ENCODE measurements at regions not wholly inside any gene's neighbourhood (a gene's known extent, or its start where the extent isn't known, plus 50 kb on each side); places are given as distances from the start of the nearest gene placed in this dataset.

DNA sequence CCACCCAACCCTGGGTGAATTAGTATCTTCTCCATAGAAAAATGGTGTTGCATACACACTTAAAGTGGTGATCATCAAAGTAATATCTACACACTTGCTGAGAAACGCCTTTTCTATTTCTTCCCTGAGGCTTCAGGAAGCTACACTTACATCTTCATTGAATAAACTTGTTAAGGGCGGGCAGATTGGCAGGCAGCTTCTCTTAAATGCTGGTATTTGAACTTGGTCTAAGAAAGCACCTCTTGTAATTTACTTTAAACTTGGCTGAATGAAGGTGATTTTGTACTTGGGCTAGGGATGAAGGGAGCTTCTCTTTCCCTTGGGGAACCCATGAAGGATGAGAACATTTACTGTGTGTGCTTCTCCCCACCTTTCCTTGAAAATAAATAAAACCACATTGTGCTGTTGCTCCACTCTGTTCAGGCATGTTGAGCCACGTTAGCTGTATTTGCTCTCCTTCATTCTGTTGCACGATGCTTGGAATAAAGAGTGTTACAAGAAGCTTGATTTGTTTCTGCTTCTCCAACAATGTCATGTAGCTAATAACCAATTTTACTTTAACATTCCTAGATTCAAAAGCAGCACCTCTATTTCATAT lies 430.1 kb downstream of the ANKRD50 start:
- Histone ChIP-seq H3K4me3 (IDR thresholded peaks at IDR 0.05; ENCODE audit: insufficient read depth, low read depth, low read length) (no peak overlapping the region), H3K27ac (no peak overlapping the region), H4K20me1 (ENCODE audit: insufficient read depth) (no peaks in the 10 kb centered on the region), H3K4me2 (no peak overlapping the region), H3K79me2 (ENCODE audit: insufficient read depth, low read depth) (no peaks in the 10 kb centered on the region), H3K36me3 (ENCODE audit: insufficient read depth) (no peaks in the 10 kb centered on the region), H3K9ac (no peak overlapping the region), H2AFZ (ENCODE audit: low read depth) (no peak overlapping the region), H3K4me1 (ENCODE audit: low read depth, poor library complexity, severe bottlenecking) (no peaks in the 10 kb centered on the region), H3K27me3 (ENCODE audit: insufficient read depth, low read depth) (no peaks in the 10 kb centered on the region)
- TF ChIP-seq, protein P1, sequence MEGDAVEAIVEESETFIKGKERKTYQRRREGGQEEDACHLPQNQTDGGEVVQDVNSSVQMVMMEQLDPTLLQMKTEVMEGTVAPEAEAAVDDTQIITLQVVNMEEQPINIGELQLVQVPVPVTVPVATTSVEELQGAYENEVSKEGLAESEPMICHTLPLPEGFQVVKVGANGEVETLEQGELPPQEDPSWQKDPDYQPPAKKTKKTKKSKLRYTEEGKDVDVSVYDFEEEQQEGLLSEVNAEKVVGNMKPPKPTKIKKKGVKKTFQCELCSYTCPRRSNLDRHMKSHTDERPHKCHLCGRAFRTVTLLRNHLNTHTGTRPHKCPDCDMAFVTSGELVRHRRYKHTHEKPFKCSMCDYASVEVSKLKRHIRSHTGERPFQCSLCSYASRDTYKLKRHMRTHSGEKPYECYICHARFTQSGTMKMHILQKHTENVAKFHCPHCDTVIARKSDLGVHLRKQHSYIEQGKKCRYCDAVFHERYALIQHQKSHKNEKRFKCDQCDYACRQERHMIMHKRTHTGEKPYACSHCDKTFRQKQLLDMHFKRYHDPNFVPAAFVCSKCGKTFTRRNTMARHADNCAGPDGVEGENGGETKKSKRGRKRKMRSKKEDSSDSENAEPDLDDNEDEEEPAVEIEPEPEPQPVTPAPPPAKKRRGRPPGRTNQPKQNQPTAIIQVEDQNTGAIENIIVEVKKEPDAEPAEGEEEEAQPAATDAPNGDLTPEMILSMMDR (conservative IDR thresholded peaks at IDR 0.05; ENCODE audit: low read depth, low read length) = no peak

DNA sequence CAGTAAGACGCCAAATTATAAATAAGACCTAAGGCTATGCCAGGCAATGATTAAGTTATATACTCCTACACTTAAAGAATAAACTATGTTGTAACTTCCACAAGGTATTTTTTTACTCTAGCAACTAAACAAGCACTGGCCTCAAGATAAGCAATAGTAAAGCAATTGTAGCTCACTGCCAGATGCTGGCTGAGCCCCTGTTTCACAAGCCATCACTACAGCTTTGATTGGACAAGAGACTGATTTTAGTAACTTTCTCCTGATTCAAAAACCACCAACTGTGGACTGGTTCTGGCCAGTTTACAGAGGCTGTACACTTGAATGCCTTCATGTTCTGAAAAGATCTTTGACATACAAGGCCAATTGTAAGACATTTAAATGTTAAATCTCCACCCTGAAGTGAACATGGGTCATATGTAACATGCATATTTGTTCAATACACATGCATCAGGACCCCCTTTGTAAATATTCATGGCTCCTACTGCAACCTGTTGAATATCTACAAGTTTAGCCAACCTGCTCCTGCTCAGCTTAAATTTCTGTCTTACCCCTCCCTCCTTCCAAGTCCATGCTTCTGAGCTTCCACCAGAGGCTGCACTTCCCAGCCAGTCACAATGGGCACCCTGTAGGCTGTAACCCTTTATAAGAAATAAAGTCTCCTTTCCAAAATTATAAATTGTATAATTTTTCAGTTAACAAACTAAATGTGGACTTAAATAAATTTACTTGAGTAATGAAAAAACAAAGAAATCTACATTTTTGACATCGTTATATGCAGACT lies 423.6 kb downstream of the ANKRD50 start:
- no peak overlapping the region for H3K4me2 ChIP-seq
- H2AFZ ChIP-seq (ENCODE audit: low read depth) = no peak overlapping the region
- no peaks in the 10 kb centered on the region for H3K27me3 ChIP-seq (ENCODE audit: insufficient read depth, low read depth)
- TF ChIP-seq, protein P1 (conservative IDR thresholded peaks at IDR 0.05; ENCODE audit: low read depth, low read length) = no peak
- no peak overlapping the region for H3K9ac ChIP-seq
- no peak overlapping the region for H3K27ac ChIP-seq
- H3K36me3 ChIP-seq (ENCODE audit: insufficient read depth) = no peaks in the 10 kb centered on the region
- no peaks in the 10 kb centered on the region for H3K79me2 ChIP-seq (ENCODE audit: insufficient read depth, low read depth)
- no peak overlapping the region for H3K4me3 ChIP-seq (IDR thresholded peaks at IDR 0.05; ENCODE audit: insufficient read depth, low read depth, low read length)
- H3K4me1 ChIP-seq (ENCODE audit: low read depth, poor library complexity, severe bottlenecking) = no peaks in the 10 kb centered on the region
- no peaks in the 10 kb centered on the region for H4K20me1 ChIP-seq (ENCODE audit: insufficient read depth)

DNA sequence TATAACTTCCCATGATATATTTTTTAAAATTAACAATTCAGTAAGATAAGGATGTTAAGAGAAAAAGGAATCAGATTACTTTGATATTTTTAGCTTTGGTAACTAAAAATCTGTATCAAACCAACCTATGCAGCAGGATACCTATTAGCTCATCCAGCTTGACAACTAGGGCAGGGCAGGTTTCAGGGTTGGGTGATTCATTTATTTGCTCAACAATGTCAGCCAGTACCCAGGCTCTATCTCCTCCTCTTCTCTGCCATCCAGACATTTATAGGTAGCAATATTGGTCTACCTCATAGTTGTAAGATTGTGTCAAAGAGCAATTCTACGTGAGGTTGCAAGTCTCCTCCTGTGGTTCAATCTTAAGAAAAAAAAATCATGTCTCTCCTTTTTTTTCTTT lies 421.9 kb downstream of the ANKRD50 start:
- Histone ChIP-seq H3K27me3 (ENCODE audit: insufficient read depth, low read depth) (no peaks in the 10 kb centered on the region), H3K9ac (no peak overlapping the region), H3K27ac (no peak overlapping the region), H3K4me3 (IDR thresholded peaks at IDR 0.05; ENCODE audit: insufficient read depth, low read depth, low read length) (no peak overlapping the region), H3K36me3 (ENCODE audit: insufficient read depth) (no peaks in the 10 kb centered on the region), H4K20me1 (ENCODE audit: insufficient read depth) (no peaks in the 10 kb centered on the region), H3K4me2 (no peak overlapping the region), H3K79me2 (ENCODE audit: insufficient read depth, low read depth) (no peaks in the 10 kb centered on the region), H3K4me1 (ENCODE audit: low read depth, poor library complexity, severe bottlenecking) (no peaks in the 10 kb centered on the region), H2AFZ (ENCODE audit: low read depth) (no peak overlapping the region)
- TF ChIP-seq, protein P1 (conservative IDR thresholded peaks at IDR 0.05; ENCODE audit: low read depth, low read length) = no peak

DNA sequence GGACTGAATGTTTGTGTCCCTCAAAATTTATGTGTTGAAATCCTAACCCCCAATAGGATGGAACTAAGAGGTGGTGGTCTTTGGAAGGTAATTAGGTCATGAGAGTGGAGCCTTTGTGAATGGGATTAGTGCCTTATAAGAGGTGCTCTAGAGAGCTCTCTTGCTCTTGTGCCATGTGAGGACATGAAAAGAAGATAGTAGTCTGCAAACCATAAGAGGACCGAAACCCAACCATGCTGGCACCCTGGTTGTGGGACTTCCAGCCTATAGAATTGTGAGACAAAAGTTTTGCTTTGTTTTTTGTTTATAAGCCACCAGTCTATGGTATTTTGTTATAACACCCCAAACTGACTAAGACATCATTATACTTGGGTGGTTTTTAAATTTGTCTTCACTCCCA lies 417.1 kb downstream of the ANKRD50 start:
- Histone ChIP-seq H3K4me1 (ENCODE audit: low read depth, poor library complexity, severe bottlenecking) (no peaks in the 10 kb centered on the region), H2AFZ (ENCODE audit: low read depth) (no peak overlapping the region), H3K4me3 (IDR thresholded peaks at IDR 0.05; ENCODE audit: insufficient read depth, low read depth, low read length) (no peak overlapping the region), H3K79me2 (ENCODE audit: insufficient read depth, low read depth) (no peaks in the 10 kb centered on the region), H3K27me3 (ENCODE audit: insufficient read depth, low read depth) (no peaks in the 10 kb centered on the region), H3K36me3 (ENCODE audit: insufficient read depth) (no peaks in the 10 kb centered on the region), H3K9ac (no peak overlapping the region), H3K4me2 (no peak overlapping the region), H4K20me1 (ENCODE audit: insufficient read depth) (no peaks in the 10 kb centered on the region), H3K27ac (no peak overlapping the region)
- TF ChIP-seq, protein P1 (conservative IDR thresholded peaks at IDR 0.05; ENCODE audit: low read depth, low read length) = no peak

Data from KMS-11 (cell line).